Osteocyte (in vitro differentiated cells): ENCODE measurements at regions not wholly inside any gene's neighbourhood (a gene's known extent, or its start where the extent isn't known, plus 50 kb on each side); places are given as distances from the start of the nearest gene placed in this dataset.

Experiments
- DNase-seq: peaks from one replicate; pipeline ENCODE4 v3.0.0; 2021; ENCODE audit warnings: mixed read lengths; ENCODE audit not compliant: unreplicated experiment; ENCODE audit errors: extremely low spot score
- H3K27ac Mint-ChIP-seq: one replicate; pipeline ENCODE4 v1.8.0; 2021; ENCODE audit warnings: mild to moderate bottlenecking, mixed read lengths; ENCODE audit not compliant: unreplicated experiment
- H3K27me3 Mint-ChIP-seq: one replicate; pipeline ENCODE4 v1.8.0; 2021; ENCODE audit warnings: mixed read lengths; ENCODE audit not compliant: unreplicated experiment
- H3K36me3 Mint-ChIP-seq: one replicate; pipeline ENCODE4 v1.8.0; 2021; ENCODE audit warnings: mixed read lengths; ENCODE audit not compliant: unreplicated experiment
- H3K4me1 Mint-ChIP-seq: one replicate; pipeline ENCODE4 v1.8.0; 2021; ENCODE audit warnings: mixed read lengths; ENCODE audit not compliant: unreplicated experiment
- H3K4me3 Mint-ChIP-seq: one replicate; pipeline ENCODE4 v1.8.0; 2021; ENCODE audit warnings: mild to moderate bottlenecking, moderate library complexity, mixed read lengths; ENCODE audit not compliant: unreplicated experiment
- H3K9me3 Mint-ChIP-seq: one replicate; pipeline ENCODE4 v1.8.0; 2021; ENCODE audit warnings: mixed read lengths; ENCODE audit not compliant: unreplicated experiment
- TF ChIP-seq, protein P1 (sequence below): fragments of 200-600 bp; sonication (generic); IDR thresholded peaks from 2 replicates; pipeline ENCODE4 v1.5.0; 2021; ENCODE audit warnings: antibody characterized with exemption, mild to moderate bottlenecking, moderate library complexity

DNA sequence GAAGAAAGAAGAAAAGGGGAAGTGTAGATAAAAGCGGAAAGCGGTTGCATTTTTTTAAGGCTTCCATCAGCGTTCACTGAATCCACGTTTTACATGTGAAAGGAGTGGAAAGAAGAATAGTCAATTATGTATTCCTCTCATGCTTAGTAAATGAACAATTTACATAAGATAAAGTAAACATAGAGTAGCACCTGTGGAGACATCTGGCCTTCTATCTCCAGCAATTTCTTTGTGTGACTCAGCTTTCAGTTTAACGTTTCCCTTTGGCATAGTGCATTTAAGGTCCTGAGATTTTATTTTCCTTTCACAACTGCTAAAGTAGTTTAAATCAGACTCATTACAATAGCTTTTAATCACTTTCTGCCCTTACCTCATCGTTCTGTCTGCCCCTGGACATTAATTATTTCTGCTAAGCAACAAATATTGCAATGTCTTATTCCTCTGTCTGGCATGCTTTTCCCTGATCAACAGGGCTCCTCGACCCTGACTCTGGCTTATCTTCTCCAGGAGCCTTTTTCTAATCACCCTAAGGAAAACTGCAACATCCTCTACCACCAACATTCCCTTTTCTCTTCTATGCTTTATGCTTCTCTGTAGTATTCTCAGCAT is 383.5 kb upstream of the VWC2 start:
- no peaks in the 10 kb centered on the region for H3K27me3 Mint-ChIP-seq
- no peak overlapping the region for H3K4me3 Mint-ChIP-seq
- H3K9me3 Mint-ChIP-seq = peaks cover 4% of the 10 kb centered on the region
- H3K36me3 Mint-ChIP-seq = no peaks in the 10 kb centered on the region
- DNase-seq = no peak
- TF ChIP-seq, protein P1, sequence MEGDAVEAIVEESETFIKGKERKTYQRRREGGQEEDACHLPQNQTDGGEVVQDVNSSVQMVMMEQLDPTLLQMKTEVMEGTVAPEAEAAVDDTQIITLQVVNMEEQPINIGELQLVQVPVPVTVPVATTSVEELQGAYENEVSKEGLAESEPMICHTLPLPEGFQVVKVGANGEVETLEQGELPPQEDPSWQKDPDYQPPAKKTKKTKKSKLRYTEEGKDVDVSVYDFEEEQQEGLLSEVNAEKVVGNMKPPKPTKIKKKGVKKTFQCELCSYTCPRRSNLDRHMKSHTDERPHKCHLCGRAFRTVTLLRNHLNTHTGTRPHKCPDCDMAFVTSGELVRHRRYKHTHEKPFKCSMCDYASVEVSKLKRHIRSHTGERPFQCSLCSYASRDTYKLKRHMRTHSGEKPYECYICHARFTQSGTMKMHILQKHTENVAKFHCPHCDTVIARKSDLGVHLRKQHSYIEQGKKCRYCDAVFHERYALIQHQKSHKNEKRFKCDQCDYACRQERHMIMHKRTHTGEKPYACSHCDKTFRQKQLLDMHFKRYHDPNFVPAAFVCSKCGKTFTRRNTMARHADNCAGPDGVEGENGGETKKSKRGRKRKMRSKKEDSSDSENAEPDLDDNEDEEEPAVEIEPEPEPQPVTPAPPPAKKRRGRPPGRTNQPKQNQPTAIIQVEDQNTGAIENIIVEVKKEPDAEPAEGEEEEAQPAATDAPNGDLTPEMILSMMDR = no peak
- H3K27ac Mint-ChIP-seq = no peak overlapping the region
- H3K4me1 Mint-ChIP-seq = no peaks in the 10 kb centered on the region

DNA sequence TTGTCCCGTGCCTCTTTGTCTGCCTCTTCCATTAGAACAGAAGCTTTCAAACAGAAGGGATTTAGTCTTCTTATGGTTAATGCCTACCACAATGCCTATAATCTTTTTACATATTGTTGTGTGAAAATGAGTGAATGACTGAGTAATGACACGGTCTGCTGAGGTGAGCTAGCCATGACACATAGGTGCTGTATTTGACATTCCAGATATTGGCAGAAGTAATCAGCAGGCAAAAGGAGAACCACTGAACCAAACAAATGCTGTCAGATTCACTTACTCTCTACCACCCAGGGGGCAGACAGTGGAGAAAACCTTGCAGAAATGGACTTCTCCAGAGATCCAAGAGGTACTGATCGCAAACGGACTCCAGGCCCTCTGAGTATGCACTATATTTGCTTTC is 377.2 kb upstream of the VWC2 start:
- TF ChIP-seq, protein P1 = no peak
- Mint-ChIP-seq H3K27ac (no peak overlapping the region), H3K9me3 (no peaks in the 10 kb centered on the region), H3K4me1 (no peaks in the 10 kb centered on the region), H3K27me3 (no peaks in the 10 kb centered on the region), H3K36me3 (no peaks in the 10 kb centered on the region), H3K4me3 (no peak overlapping the region)
- DNase-seq = no peak

DNA sequence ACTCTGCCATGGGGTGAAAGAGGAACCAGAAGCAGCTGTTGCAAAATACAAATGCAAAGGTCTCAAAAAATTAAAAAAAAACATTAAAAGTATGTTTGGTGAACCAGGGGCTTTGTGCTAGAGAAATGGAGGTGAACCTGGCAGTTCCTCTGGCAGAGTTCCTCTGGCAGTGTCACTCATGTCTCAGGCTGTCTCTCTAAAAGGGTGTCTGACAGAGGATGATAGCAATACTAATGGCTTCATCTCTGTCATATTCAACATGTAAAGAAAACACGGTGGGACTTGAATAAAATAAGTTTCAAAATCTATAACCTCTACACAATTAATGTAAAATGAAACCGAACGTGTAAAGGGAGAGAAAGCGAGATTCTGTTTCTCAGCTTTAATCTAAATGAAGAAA is 375.7 kb upstream of the VWC2 start:
- H3K4me1 Mint-ChIP-seq = no peaks in the 10 kb centered on the region
- no peaks in the 10 kb centered on the region for H3K27me3 Mint-ChIP-seq
- H3K36me3 Mint-ChIP-seq = no peaks in the 10 kb centered on the region
- H3K27ac Mint-ChIP-seq = no peak overlapping the region
- H3K9me3 Mint-ChIP-seq = no peaks in the 10 kb centered on the region
- TF ChIP-seq, protein P1 = no peak
- no peak for DNase-seq
- no peak overlapping the region for H3K4me3 Mint-ChIP-seq

DNA sequence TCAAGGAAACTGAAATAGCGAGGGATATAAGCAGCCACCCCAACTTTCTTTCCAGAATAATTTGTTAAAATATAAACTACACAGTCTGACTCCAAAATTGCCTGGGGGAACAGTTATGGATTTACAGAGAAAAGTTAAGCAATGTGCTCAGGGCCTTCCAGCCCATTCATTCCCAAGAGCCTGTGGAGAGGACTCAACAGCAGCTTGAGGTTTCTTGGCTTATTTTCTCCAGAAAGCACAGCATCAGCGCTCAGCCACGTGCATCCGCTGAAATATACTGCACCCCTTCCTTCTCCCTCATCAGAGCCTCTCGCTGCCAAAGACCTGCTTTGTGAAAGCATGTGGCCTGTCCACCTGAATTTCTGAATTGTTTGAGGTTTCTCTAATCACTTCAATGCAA is 375.2 kb upstream of the VWC2 start:
- Mint-ChIP-seq H3K36me3 (no peaks in the 10 kb centered on the region), H3K9me3 (no peaks in the 10 kb centered on the region), H3K27ac (no peak overlapping the region), H3K4me3 (no peak overlapping the region), H3K27me3 (no peaks in the 10 kb centered on the region), H3K4me1 (no peaks in the 10 kb centered on the region)
- TF ChIP-seq, protein P1 = no peak
- DNase-seq = no peak

DNA sequence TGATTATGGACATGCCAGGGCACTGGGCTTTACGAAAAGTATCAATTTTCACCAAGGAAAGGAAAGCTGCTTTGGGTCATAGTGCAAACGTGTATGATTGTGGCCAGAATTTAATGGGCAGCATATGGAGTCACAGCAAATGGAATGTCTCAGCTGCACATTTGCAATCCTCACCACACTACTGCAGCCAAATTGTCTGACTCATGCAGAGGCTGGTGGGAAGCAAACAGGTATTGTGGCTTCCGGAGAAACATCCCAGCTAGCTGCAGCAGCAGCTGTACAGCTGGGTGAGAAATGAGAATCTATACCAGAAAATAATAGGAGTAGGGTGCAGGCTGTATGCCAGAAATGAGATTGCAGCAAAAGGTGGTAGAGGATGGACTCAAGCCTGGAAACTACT is 374.7 kb upstream of the VWC2 start:
- TF ChIP-seq, protein P1 = no peak
- Mint-ChIP-seq H3K9me3 (no peaks in the 10 kb centered on the region), H3K27ac (no peak overlapping the region), H3K36me3 (no peaks in the 10 kb centered on the region), H3K4me3 (no peak overlapping the region), H3K27me3 (no peaks in the 10 kb centered on the region), H3K4me1 (no peaks in the 10 kb centered on the region)
- DNase-seq = no peak
